PFSK-1 (cell line): ENCODE measurements at regions not wholly inside any gene's neighbourhood (a gene's known extent, or its start where the extent isn't known, plus 50 kb on each side); places are given as distances from the start of the nearest gene placed in this dataset.

Experiments
- FOXP2 ChIP-seq: optimal IDR thresholded peaks from 2 replicates; pipeline ENCODE3; 2011; ENCODE audit warnings: borderline replicate concordance, control low read depth, inconsistent platforms; ENCODE audit not compliant: insufficient read depth; ENCODE audit errors: extremely low read length, extremely low read depth
- POLR2AphosphoS5 ChIP-seq: IDR thresholded peaks from 2 replicates; pipeline ENCODE4 v1.6.1; 2012; ENCODE audit warnings: low read depth, mild to moderate bottlenecking, control low read depth, low read length, moderate library complexity
- REST ChIP-seq, 2 experiments: IDR thresholded peaks; 2 replicates each; pipeline versions ENCODE4 v1.6.1 to v1.8.0; 2011 to 2012; ENCODE audit warnings: low read depth in 2 of 2, low read length in 2 of 2, control low read depth in 1 of 2, inconsistent platforms in 1 of 2, mild to moderate bottlenecking in 1 of 2, moderate library complexity in 1 of 2; ENCODE audit not compliant: insufficient read depth in 1 of 2
- SIN3A ChIP-seq: IDR thresholded peaks from 2 replicates; pipeline ENCODE4 v1.6.1; 2012; ENCODE audit warnings: mild to moderate bottlenecking, low read length, moderate library complexity, borderline replicate concordance; ENCODE audit not compliant: insufficient read depth
- TAF1 ChIP-seq: IDR thresholded peaks from 2 replicates; pipeline ENCODE4 v1.6.1; 2012; ENCODE audit warnings: low read length, control low read depth, borderline replicate concordance; ENCODE audit not compliant: insufficient read depth

GRCh38 chr6:19204445-19204844 is 632.7 kb upstream of the ID4 start:
- no peak for TF ChIP-seq REST (IDR thresholded peaks at IDR 0.05; ENCODE audit: insufficient read depth in 1 of 2, low read depth in 2 of 2, low read length in 2 of 2)
- no peak for TF ChIP-seq FOXP2
- no peak for TF ChIP-seq TAF1
- no peak for TF ChIP-seq POLR2AphosphoS5
- no peak for TF ChIP-seq SIN3A

DNA sequence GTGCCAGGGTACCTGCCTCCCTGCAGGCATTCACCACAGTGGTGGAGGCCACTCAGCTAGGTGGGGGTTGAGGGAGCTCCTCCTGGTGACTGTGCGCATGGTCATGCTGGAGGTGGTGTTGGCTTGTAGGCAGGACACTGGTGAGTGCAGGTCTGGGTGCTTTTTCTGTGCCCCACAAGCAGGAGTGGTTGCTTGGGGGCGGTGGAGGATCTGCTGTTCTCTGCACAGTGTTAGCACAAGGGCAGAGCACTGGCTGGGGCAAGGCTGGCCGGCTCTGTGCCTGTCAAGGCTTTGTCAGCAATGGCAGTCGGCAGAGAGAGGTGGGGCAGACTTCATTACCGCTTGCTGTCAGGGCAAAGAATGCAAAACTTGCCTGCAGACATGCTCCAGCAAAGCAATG is 632.1 kb upstream of the ID4 start:
- TF ChIP-seq REST (IDR thresholded peaks at IDR 0.05; ENCODE audit: insufficient read depth in 1 of 2, low read depth in 2 of 2, low read length in 2 of 2) (no peak), SIN3A (no peak), TAF1 (no peak), POLR2AphosphoS5 (no peak), FOXP2 (no peak)

GRCh38 chr6:19209202-19209601 is 628.0 kb upstream of the ID4 start:
- TF ChIP-seq REST (IDR thresholded peaks at IDR 0.05; ENCODE audit: insufficient read depth in 1 of 2, low read depth in 2 of 2, low read length in 2 of 2) (no peak), FOXP2 (no peak), SIN3A (no peak), POLR2AphosphoS5 (no peak), TAF1 (no peak)

GRCh38 chr6:19210849-19211590 is 626.1 kb upstream of the ID4 start:
- TF ChIP-seq POLR2AphosphoS5 (no peak), FOXP2 (no peak), SIN3A (no peak), REST (IDR thresholded peaks at IDR 0.05; ENCODE audit: insufficient read depth in 1 of 2, low read depth in 2 of 2, low read length in 2 of 2) (no peak), TAF1 (no peak)

- no peak for TF ChIP-seq TAF1
- TF ChIP-seq SIN3A = no peak
- no peak for TF ChIP-seq REST (IDR thresholded peaks at IDR 0.05; ENCODE audit: insufficient read depth in 1 of 2, low read depth in 2 of 2, low read length in 2 of 2)
- no peak for TF ChIP-seq POLR2AphosphoS5
- no peak for TF ChIP-seq FOXP2
Observed at GRCh38 chr6:19214231-19214630, 622.9 kb upstream of the ID4 start.
